HG02759 (cell line): ENCODE measurements at regions not wholly inside any gene's neighbourhood (a gene's known extent, or its start where the extent isn't known, plus 50 kb on each side); places are given as distances from the start of the nearest gene placed in this dataset.
"Not testable (repeated sequence)": the region's sequence is repeated elsewhere in the genome, so short reads cannot be mapped to it uniquely, and the experiment has no call there.

Experiments
- ATAC-seq: cut with Tn5 transposase; IDR thresholded peaks from one replicate; pipeline ENCODE4 v1.9.1; 2021; ENCODE audit warnings: mild to moderate bottlenecking, moderate library complexity; ENCODE audit not compliant: unreplicated experiment

DNA sequence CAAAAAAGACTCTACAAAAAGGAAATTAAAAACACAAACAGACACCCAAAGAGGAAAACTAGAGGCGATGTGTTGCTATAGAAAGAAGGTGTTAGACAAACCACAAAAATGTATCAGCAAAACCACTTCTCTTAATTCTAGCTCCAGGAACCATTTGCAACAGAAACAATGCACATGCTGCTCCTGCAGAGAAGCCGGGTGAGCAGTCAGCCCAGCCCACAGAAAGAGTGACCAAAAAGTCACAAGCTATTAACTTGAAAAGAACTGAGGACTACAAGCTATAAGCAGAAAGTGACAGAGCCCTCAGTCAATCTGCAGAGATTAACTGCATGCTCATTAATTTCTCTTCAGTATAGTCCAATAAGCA lies 96.2 kb upstream of the KLHL13 start:
- ATAC-seq = peak; percentile 82

DNA sequence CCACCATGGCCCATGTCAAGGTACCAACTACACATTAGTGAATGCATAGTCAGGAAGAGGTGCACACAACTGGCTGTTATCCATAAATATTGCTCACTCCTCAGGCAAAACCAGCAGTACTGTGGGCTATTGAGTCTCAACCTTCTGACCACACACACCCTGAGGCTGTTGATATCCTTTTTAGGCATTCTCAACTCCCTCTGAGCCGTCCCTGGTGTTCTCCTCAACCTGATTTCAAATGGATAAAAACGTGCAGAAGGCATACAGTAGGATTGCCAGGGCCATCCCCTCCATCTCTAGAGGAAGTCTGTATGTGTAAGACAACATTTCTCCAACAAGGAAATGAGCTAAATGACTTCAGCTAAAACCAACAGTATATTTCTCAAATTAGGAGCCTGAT lies 98.7 kb upstream of the KLHL13 start:
- ATAC-seq = no peak

DNA sequence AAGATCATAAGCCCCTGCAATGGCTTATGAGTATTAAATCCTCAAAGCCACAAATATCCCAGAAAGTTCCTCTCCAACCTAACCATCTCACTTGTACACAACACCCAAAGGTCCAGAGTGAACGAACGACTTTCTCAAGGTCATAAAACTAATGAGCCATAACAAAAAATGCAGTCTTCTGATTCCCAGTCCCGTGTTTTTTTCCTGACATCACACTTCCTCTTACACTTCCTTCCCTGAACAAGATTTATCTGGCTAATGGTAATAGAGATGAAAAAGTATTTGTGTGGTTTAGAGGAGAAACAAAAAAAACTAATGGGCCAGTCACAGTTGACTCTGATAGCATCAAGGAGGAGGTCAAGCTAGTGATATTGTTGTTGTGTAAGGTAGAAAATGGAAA lies 99.5 kb upstream of the KLHL13 start:
- ATAC-seq = no peak

DNA sequence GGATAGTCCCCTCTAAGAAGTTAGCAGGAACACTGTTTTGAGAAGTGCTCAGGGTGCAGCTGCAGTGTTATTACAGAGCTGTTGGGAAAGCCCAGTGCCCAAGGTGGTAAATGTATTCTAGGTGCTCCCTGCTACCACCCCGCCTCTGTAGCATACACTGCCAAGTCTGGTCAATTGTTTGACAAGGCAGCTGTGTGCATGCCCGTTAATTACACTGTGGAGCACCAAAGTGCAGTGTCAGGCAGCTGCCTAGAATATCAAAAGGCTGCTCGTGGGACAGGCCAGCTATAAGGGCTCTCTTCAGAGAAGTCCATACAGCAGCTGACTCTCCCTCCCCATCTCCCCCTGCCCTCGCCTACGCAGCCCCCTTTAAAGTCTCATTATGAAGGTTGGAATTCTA lies 99.9 kb upstream of the KLHL13 start:
- ATAC-seq = no peak

DNA sequence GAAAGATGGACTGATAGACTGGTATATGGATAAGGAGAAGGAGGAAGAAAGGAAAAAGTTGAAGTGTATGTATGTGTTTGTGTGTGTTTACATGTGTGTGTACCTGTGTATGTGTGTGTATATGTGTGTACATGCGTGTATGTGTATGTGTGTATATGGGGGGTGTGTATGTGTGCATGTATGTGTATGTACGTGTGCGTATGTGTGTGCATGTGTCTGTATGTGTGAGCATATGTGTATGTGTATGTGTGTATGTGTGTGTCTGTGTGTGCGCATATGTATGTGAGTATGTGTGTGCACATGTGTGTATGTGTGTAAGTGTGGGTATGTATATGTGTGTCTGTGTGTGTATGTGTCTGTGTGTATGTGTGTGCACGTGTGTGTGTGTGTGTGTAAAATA lies 101.5 kb upstream of the KLHL13 start:
- ATAC-seq = no peak

DNA sequence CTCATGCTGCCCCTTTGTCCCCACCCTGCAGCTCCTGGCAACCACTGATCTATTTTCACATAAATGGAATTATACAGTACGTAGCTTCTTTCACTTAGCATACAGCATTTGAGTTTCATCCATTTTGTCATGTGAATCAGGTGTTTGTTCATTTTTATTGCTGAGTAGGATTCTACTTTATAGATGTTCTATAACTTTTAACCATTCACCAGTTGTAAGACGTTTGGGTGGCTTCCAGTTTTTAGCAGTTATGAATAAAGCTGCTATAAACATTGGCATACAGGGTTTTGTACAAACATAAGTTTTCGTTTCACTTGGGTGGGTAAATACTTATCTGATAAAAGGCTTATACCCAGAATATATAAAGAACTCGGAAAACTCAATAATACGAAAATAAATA lies 102.3 kb upstream of the KLHL13 start:
- no peak for ATAC-seq

DNA sequence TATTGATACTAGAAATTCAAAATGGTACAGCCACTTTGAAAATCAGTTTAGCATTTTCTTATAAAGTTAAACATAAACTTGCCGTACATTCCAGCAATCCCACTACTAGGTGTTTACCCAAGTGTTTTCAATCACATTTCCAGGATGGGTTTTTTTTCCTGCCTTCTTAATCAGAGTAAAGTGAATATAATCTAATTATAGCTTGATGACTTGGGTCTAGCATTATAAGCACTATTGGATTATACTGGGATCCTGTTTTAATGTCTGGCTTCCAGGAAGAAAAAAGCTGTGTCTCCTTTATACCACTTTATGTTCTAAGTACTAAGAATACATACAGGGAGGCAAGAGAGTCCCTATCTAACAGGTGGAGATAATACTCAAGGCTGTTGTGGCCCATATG lies 103.3 kb upstream of the KLHL13 start:
- ATAC-seq = no peak

DNA sequence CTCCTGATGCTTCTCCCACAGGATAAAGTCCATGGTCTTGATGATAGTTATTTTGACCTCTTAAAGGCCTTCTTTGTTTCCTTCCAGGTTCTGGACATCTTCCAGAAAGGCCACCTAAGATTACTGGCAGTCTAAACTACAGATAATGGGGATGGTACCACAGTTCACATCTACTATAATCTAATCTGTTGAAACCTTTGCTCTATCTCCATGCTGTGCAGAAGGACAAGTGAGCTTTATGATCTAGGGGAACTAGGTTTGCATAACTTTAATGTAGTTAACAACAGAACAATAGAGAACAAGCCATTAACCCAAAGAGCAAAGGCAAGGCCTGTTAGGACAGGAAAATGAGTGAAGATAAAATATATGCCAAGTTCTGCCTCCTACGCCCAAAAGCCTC lies 103.9 kb upstream of the KLHL13 start:
- no peak for ATAC-seq

DNA sequence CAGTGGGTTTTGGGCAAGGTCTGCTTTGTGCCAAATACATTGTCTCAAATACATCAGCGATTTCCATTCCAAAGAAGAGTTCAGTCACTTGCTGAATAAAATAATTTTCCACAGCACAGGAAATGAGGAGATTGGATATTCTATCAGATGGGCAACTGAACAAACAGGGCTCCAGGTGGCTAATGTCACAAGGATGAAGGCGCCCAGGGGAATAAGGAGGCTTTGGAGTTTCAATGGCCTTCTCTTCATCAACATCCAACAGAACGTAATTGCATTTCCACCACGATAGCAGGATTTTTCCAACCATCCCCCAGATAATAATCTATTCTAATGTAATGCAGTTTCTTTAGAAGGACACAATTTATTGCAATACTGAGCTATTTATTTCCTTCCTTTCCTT lies 104.7 kb upstream of the KLHL13 start:
- ATAC-seq = no peak

DNA sequence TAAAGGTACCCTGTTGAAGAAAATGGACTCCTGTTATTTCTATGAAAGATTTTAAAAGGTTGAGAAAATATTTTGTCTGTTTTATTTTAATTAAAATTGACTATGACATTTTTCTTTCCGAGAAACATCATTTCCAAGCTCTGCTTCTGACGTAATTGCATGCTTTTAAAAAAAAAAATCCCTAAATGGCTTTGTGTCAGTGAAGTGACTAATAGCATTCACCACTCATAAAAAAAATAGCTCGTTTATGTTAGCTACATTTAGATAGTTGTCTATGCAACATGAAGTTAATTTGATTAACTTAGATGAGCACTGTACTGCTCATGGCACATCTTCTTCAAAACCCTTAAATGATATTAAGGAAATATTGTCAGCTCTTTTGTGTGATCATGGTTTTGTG lies 105.1 kb upstream of the KLHL13 start:
- no peak for ATAC-seq

DNA sequence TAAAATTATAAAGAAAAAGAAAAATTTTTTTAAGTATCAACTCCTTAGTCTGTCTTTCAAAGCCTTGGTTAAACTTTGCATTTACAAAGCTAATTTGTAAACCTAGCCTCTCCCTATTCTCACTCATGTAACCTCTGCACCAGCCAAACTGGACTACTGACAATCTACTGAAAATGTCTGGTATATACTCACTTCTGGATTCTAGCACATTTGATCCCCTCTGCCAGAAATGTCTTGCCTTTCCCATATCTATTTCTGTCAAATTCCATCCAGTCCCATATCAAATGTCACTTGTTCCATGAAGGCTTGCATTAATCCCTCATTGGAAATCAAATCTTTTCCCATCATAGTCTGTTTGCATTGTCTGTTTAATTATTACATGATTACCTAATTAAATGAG lies 105.8 kb upstream of the KLHL13 start:
- ATAC-seq = no peak

DNA sequence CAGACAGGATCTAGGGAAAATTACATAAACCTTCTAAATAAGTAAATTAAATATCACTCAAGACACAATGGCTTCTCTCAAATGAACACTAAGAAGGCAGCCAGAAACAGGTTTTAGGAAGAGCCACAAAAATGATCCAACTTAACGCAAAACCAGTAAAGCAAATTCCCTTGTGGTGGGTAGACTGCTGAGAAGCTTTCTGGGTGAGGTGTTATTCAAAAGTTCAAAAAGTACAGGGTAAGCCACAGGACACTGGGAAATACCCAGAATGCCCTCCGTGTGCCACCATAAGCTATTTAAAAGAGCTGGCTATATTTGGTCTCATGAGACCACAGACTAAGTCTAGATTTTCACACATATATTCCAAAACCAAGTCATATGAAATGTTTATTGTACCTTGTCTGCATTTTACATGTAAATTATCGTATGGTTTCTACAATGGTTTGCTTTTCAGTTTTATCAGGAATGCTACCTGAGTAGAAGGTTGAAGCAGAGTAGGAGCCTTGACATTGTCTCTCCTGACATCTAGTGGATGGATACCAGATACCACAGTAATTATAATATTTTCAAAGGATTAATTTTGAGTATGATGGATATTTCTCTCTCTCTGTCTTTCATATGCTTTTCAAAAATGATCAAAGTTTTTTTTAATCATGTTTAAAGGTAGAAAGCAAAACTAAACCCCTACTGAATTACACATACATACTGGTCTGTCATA lies 109.3 kb upstream of the KLHL13 start:
- peak; percentile 88 for ATAC-seq

DNA sequence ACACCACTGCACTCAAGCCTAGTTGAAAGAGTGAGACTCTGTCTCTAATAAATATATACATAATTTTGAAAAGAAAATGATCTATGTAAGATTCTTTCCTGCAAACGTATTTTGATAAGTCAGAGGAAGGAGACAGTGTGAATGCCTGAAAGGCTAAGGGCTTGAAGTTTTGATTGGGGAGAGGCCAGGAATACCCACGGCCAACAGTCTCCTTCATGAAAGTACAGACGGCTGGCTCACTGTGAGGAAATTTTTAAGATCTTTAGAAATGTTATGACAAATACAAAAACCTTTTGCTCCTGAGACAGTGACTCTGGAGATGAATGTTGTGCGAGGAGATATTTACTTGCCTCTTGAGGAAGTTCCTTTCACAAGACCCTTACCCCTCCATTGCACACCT lies 111.4 kb upstream of the KLHL13 start:
- ATAC-seq = no peak

DNA sequence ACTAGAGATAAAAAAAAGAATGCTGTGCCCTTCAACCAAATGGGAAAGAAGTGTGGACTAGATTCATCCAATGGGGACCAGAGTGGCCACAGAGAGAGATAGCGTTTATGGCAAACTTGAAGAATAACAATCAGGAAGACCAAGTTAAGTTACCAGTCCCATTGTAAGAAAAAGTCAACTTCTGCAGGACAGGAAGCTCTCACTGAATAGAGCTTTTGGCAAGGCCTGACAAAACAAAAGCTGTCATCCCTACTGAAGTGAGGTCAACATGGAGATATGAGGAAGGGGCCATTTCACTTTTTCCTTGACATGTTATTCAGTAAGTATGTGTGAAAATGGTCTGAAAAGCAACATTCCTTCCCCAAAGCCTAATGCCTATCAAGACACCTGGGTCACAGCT lies 111.8 kb upstream of the KLHL13 start:
- ATAC-seq = no peak

DNA sequence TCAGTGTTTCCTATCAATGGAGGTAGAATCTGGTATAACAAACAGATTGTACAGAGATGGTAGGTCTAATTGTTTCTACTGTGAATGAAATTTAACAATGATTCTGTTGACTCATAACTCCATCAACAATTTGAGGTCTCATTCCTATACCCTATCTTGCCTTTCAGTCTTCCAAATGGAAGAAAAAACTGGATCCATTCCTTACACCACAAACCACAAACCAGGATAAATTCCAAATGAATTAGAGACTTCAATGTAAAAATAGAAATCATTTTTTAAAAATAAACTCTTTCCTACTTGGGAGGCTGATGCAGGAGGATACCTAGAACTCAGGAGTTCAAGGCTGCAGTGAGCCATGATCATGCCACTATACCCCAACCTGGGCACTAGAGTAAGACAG lies 114.4 kb upstream of the WDR44 start:
- ATAC-seq = no peak

DNA sequence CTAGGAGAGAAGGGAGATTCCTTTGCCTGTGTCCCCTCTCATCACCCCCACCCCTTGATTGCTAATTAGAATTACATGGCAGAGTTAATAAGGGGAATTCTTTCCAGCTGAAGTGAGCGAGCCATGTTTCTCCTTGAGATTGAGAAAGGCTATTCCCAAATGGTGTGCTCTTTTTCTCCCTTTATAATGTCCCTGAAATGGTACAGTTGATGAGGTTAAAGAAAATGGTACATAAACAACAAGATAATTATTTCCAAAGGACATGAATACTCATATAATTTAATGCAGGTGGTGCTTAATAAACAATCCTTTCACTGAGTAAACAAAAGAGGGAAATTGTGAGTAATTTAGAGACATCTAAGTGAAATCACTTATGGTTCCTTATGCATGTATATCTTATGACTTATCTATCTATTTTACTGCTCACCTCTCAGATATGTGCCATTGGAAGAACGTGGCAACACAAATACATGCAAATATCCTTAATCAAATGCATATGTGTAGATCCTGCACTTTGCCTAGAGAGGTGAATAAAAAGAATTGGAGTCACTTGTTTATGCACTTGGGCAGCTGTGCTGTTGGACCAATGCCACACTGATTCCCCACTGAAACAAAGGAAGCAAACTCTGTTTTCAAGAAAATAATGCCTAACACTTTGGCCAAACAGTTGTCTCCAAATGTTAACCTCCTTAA lies 106.6 kb upstream of the WDR44 start:
- no peak for ATAC-seq

DNA sequence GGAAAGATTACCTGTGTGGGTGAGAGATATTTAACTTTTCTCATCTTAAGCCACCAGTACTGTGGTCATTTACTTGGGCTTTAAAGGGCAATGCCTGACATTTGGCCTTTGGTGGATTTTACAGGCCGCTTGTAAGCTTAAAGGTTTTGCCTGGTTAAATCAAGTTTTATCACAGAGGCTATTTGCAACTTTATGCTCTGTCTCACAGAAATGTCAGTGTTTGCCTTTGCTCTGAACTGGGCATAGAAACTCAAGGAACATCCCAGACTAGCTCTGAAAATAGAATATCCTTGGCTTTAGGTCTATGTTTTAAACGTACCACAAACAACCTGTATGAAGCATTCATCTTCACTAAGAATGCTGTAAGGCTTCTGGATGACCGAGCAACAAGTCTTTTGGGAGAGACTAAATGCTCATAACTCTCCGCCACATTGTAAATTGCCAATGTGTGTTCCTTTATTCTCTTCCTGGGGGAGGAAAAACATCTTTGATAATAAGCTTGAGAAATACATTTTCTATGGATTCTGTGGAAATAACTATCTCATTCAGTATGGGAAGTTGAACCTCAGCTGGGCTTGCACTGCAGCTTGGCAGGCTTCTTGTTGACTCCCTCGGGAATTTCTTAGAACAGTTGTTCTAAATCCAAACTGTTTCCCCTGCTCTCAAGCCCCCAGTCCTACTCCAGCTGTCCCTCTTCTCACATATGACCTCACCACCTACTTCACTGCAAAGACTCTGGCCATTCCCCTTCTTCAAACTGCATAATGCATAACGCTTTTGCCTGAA lies 105.8 kb upstream of the WDR44 start:
- no peak for ATAC-seq

DNA sequence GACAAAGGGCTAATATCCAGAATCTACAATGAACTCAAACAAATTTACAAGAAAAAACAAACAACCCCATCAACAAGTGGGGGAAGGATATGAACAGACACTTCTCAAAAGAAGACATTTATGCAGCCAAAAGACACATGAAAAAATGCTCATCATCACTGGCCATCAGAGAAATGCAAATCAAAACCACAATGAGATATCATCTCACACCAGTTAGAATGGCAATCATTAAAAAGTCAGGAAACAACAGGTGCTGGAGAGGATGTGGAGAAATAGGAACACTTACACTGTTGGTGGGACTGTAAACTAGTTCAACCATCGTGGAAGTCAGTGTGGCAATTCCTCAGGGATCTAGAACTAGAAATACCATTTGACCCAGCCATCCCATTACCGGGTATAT lies 98.9 kb upstream of the WDR44 start:
- not testable (repeated sequence) for ATAC-seq

DNA sequence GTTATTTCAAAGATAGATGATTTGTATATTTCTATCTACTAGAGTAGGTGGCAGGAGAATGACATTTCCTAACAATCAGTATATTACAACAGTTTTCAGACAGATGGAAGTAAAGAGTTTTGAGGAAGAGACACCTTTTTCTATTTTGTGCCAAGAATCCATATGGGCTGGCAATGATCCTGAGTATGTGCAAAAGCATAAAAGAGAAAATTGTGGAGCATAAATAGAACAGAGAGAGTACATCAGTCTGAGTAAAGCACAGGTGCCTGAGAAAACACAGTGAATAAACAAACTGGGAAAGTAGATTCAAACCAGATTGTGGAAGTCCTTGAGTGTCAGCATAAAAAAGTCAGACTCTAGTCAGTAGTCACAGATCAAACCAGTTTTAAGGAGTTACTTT lies 96.8 kb upstream of the WDR44 start:
- ATAC-seq = no peak

DNA sequence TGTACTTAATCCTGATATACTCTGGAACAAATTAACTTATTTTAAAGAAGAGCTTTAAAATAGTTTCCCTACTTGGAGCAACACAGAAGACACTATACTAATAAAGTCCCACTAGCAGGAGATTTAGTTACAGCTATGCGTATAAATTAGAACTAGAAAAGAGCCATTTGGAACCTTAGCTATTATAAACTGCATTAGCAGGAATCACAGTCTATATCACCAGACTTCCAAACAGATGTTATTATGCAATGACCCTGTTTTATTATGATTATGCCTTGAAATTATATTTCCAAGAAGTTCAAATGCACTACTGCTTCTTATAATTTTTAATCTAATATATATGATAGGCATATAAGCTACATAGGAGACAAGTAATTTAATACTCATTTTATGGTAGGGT lies 95.5 kb upstream of the WDR44 start:
- no peak for ATAC-seq

DNA sequence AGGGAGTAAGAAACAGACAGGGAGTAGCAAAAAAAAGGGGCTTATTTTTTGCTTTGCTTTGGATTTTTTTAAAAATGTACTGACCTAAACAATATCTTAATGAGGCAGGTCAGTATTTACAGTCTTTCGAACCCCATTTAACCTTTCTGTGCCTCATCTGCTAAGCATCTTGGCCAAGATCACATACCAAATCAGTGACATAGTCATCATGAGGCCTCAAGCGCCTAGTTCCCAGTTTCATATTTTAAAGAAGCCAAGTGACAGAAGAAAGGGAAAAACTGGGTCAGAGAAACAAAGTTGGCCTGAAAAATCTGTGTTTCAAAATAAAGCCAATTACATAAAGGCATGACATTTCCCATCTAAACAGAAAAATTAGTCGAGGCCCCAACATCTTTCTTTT lies 94.6 kb upstream of the WDR44 start:
- ATAC-seq = no peak

DNA sequence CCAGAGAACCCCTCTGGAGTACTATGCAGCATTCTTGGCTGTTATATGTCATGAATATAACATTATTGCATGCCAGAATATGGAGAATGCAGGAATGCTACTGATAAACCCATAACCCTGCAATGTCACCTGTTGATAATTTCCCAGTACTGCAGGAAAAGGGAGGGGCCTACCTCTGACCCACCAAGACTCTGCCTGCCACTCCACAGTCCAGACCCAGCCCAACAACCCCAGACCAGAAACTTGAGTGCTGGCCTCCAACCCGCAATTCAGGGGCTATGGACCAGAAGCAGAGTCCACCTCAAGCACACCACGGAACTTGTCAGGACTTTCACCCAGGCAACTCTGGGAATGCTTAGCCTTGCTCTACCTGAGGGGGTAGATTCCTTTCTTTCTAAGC lies 92.9 kb upstream of the WDR44 start:
- ATAC-seq = no peak
